Calu3 (cell line): ENCODE measurements at regions not wholly inside any gene's neighbourhood (a gene's known extent, or its start where the extent isn't known, plus 50 kb on each side); places are given as distances from the start of the nearest gene placed in this dataset.

ENCODE experiments used
- BruUV-seq: library from RNA; stranded (reverse); fragments of 400-500 nt; replicated peaks from 2 replicates; lab custom pipeline; 2021; lab: Mats Ljungman, UMichigan
- CTCF ChIA-PET: fragments of 300-600 bp; sonication (Branson Sonifier 250); formaldehyde crosslinking; loops from one replicate; lab custom pipeline; 2022; ENCODE audit warnings: antibody characterized with exemption; lab: Charles Lee
- DNase-seq: peaks from one replicate; pipeline ENCODE4 v3.0.0; 2022
- H3K27ac Mint-ChIP-seq: one replicate; pipeline ENCODE4 v1.8.0; 2022; ENCODE audit warnings: mixed read lengths; ENCODE audit not compliant: unreplicated experiment
- H3K27me3 Mint-ChIP-seq: one replicate; pipeline ENCODE4 v1.8.0; 2022; ENCODE audit warnings: mixed read lengths; ENCODE audit not compliant: unreplicated experiment
- H3K36me3 Mint-ChIP-seq: one replicate; pipeline ENCODE4 v1.8.0; 2022; ENCODE audit warnings: mild to moderate bottlenecking, moderate library complexity, mixed read lengths; ENCODE audit not compliant: insufficient read depth, unreplicated experiment
- H3K4me1 Mint-ChIP-seq: one replicate; pipeline ENCODE4 v1.8.0; 2022; ENCODE audit warnings: mild to moderate bottlenecking, low read depth, mixed read lengths; ENCODE audit not compliant: unreplicated experiment
- H3K4me3 Mint-ChIP-seq: one replicate; pipeline ENCODE4 v1.8.0; 2022; ENCODE audit warnings: mild to moderate bottlenecking, low read depth, moderate library complexity, mixed read lengths; ENCODE audit not compliant: unreplicated experiment
- H3K9me3 Mint-ChIP-seq: one replicate; pipeline ENCODE4 v1.8.0; 2022; ENCODE audit warnings: low read depth, mixed read lengths; ENCODE audit not compliant: unreplicated experiment
- CTCF ChIP-seq: fragments of 200-600 bp; IDR thresholded peaks from one replicate; pipeline ENCODE4 v1.8.0; 2022; ENCODE audit warnings: antibody characterized with exemption; ENCODE audit not compliant: unreplicated experiment
- intact Hi-C: fragments of 100-400 bp; cut with micrococcal nuclease; formaldehyde crosslinking; loops from one replicate; pipeline ENCODE4 v1.10.0; 2022; ENCODE audit not compliant: unreplicated experiment

- H3K27me3 Mint-ChIP-seq, result no peaks in the 10 kb centered on the region
- TF ChIP-seq CTCF, result no peak
- intact Hi-C loops, result no loop called here
- no peaks in the 10 kb centered on the region for H3K4me1 Mint-ChIP-seq
- no peak overlapping the region for H3K4me3 Mint-ChIP-seq
- peaks cover 2% of the 10 kb centered on the region for H3K9me3 Mint-ChIP-seq
- no peak for DNase-seq
- no peak overlapping the region for H3K27ac Mint-ChIP-seq
- BruUV-seq, result no TSS peak
- H3K36me3 Mint-ChIP-seq, result no peaks in the 10 kb centered on the region
- CTCF ChIA-PET, result no interaction called here
These were observed 1209.8 kb upstream of the CELF2 start for GRCh38 chr10:9807846-9808245.

GRCh38 chr10:9811601-9812000 is 1206.1 kb upstream of the CELF2 start:
- Mint-ChIP-seq H3K36me3 (no peaks in the 10 kb centered on the region), H3K27ac (no peak overlapping the region), H3K27me3 (no peaks in the 10 kb centered on the region), H3K9me3 (peaks cover 2% of the 10 kb centered on the region), H3K4me1 (no peaks in the 10 kb centered on the region), H3K4me3 (no peak overlapping the region)
- CTCF ChIA-PET, result no interaction called here
- no TSS peak for BruUV-seq
- TF ChIP-seq CTCF, result no peak
- no peak for DNase-seq
- intact Hi-C loops, result no loop called here

GRCh38 chr10:9814285-9814864 is 1203.3 kb upstream of the CELF2 start:
- CTCF ChIA-PET, result no interaction called here
- Mint-ChIP-seq H3K4me3 (no peak overlapping the region), H3K27me3 (no peaks in the 10 kb centered on the region), H3K9me3 (peaks cover 6% of the 10 kb centered on the region), H3K36me3 (no peaks in the 10 kb centered on the region), H3K4me1 (no peaks in the 10 kb centered on the region), H3K27ac (no peak overlapping the region)
- intact Hi-C loops, result no loop called here
- no TSS peak for BruUV-seq
- no peak for TF ChIP-seq CTCF
- DNase-seq, result no peak

GRCh38 chr10:9819756-9820494 is 1197.7 kb upstream of the CELF2 start:
- Mint-ChIP-seq H3K9me3 (peaks cover 6% of the 10 kb centered on the region), H3K36me3 (peaks cover 4% of the 10 kb centered on the region), H3K27me3 (no peaks in the 10 kb centered on the region), H3K4me3 (no peak overlapping the region), H3K27ac (no peak overlapping the region), H3K4me1 (peaks cover 7% of the 10 kb centered on the region)
- no peak for TF ChIP-seq CTCF
- BruUV-seq, result no TSS peak
- intact Hi-C loops, result no loop called here
- DNase-seq, result no peak
- CTCF ChIA-PET, result no interaction called here
